ENCODE measurements at regions not wholly inside any gene's neighbourhood (a gene's known extent, or its start where the extent isn't known, plus 50 kb on each side); places are given as distances from the start of the nearest gene placed in this dataset.

DNA sequence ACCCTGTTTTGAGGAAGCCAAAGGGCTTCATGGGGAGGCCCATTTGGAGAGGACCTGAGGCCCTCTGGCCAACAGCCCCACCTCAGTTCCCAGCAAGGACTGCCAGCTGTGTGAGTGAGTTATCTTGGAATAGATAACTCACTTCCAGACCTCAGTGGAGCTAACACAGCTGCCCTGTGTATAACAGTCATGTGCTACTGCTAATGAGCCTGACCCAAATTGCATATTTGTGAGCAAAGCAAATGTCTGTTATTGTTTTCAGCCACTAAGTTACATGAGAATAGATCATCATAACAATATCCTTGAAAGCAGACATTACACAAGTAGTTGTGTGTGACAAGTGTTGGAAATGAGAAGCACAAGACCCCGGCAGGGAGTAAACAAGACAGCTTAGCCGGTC is 355.8 kb downstream of the MCTP2 start:
- H3K27me3 ChIP-seq: no peaks in the 10 kb centered on the region
- intact Hi-C loops (cut with DNase I; ENCODE audit: low total_unique reads): no loop called here

DNA sequence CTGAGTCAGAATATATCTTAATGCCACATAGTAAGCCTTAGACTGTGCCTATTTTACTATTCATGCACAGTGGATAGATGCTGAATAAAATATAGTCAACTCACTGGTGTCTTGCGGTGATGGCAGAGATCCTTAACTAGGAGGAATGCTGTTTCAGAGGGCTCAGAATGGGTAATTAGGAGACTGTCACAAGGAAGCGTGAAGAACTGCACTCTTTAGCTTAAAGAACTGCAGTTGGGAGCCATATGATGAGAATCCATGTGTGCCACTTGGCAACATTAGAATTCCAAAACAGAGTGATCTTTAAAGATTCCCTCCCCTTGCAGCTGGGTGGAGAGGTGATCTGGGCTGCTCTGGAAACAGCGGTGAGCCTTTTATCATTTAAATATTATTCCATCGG is 357.6 kb downstream of the MCTP2 start:
- Histone ChIP-seq H3K4me3 (no peak overlapping the region), H3K36me3 (no peaks in the 10 kb centered on the region), H3K27me3 (no peaks in the 10 kb centered on the region), H3K27ac (no peak overlapping the region), H3K4me1 (no peaks in the 10 kb centered on the region), H3K9me3 (no peaks in the 10 kb centered on the region)
- DNase-seq: no peak
- TF ChIP-seq, protein P1, sequence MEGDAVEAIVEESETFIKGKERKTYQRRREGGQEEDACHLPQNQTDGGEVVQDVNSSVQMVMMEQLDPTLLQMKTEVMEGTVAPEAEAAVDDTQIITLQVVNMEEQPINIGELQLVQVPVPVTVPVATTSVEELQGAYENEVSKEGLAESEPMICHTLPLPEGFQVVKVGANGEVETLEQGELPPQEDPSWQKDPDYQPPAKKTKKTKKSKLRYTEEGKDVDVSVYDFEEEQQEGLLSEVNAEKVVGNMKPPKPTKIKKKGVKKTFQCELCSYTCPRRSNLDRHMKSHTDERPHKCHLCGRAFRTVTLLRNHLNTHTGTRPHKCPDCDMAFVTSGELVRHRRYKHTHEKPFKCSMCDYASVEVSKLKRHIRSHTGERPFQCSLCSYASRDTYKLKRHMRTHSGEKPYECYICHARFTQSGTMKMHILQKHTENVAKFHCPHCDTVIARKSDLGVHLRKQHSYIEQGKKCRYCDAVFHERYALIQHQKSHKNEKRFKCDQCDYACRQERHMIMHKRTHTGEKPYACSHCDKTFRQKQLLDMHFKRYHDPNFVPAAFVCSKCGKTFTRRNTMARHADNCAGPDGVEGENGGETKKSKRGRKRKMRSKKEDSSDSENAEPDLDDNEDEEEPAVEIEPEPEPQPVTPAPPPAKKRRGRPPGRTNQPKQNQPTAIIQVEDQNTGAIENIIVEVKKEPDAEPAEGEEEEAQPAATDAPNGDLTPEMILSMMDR (IDR thresholded peaks at IDR 0.05): no peak
- TF ChIP-seq POLR2A (IDR thresholded peaks at IDR 0.05): no peak
- intact Hi-C loops (cut with DNase I; ENCODE audit: low total_unique reads): no loop called here

More for the DNA sequence above, 355.8 kb downstream of the MCTP2 start:
- no peaks in the 10 kb centered on the region for H3K4me1 ChIP-seq
- DNase-seq: no peak
- no peak overlapping the region for H3K4me3 ChIP-seq
- no peaks in the 10 kb centered on the region for H3K9me3 ChIP-seq
- no peak for TF ChIP-seq POLR2A (IDR thresholded peaks at IDR 0.05)
- H3K27ac ChIP-seq: no peak overlapping the region
- no peaks in the 10 kb centered on the region for H3K36me3 ChIP-seq

GRCh38 chr15:94592495-94592894 is 361.1 kb downstream of the MCTP2 start:
- intact Hi-C loops (cut with DNase I; ENCODE audit: low total_unique reads): no loop called here
- no peaks in the 10 kb centered on the region for H3K4me1 ChIP-seq
- H3K9me3 ChIP-seq: no peaks in the 10 kb centered on the region
- no peak overlapping the region for H3K4me3 ChIP-seq
- no peak for TF ChIP-seq POLR2A (IDR thresholded peaks at IDR 0.05)
- TF ChIP-seq, protein P1 (IDR thresholded peaks at IDR 0.05): no peak
- no peaks in the 10 kb centered on the region for H3K27me3 ChIP-seq
- DNase-seq: no peak
- H3K27ac ChIP-seq: no peak overlapping the region
- no peaks in the 10 kb centered on the region for H3K36me3 ChIP-seq

GRCh38 chr15:94596707-94597106 is 365.3 kb downstream of the MCTP2 start:
- H3K27ac ChIP-seq: no peak overlapping the region
- no peaks in the 10 kb centered on the region for H3K9me3 ChIP-seq
- no peaks in the 10 kb centered on the region for H3K27me3 ChIP-seq
- no peaks in the 10 kb centered on the region for H3K36me3 ChIP-seq
- no peak overlapping the region for H3K4me3 ChIP-seq
- no peak for TF ChIP-seq POLR2A (IDR thresholded peaks at IDR 0.05)
- TF ChIP-seq, protein P1 (IDR thresholded peaks at IDR 0.05): no peak
- no peaks in the 10 kb centered on the region for H3K4me1 ChIP-seq
- intact Hi-C loops (cut with DNase I; ENCODE audit: low total_unique reads): no loop called here
- DNase-seq: no peak

- TF ChIP-seq, protein P1 (IDR thresholded peaks at IDR 0.05): no peak
- TF ChIP-seq POLR2A (IDR thresholded peaks at IDR 0.05): no peak
- H3K4me3 ChIP-seq: no peak overlapping the region
- intact Hi-C loops (cut with DNase I; ENCODE audit: low total_unique reads): no loop called here
Observed at GRCh38 chr15:94600505-94600904, 369.1 kb downstream of the MCTP2 start.

More at GRCh38 chr15:94600505-94600904, 369.1 kb downstream of the MCTP2 start:
- no peak for DNase-seq
- Histone ChIP-seq H3K27me3 (no peaks in the 10 kb centered on the region), H3K4me1 (no peaks in the 10 kb centered on the region), H3K9me3 (no peaks in the 10 kb centered on the region), H3K36me3 (no peaks in the 10 kb centered on the region), H3K27ac (no peak overlapping the region)

Data from uterus (tissue), 3 donors.